H9 (cell line): ENCODE measurements at regions not wholly inside any gene's neighbourhood (a gene's known extent, or its start where the extent isn't known, plus 50 kb on each side); places are given as distances from the start of the nearest gene placed in this dataset.

Source experiments
- DNase-seq: peaks from one replicate; pipeline ENCODE4 v3.0.0-alpha.2; 2017
- H2AFZ ChIP-seq: one replicate; pipeline ENCODE4 v1.6.1; 2013; ENCODE audit warnings: mild to moderate bottlenecking, low read length, control low read depth, moderate library complexity
- H2AK5ac ChIP-seq: 2 replicates; pipeline ENCODE4 v1.6.1; 2013; ENCODE audit warnings: low read length, control low read depth, mixed read lengths; ENCODE audit not compliant: insufficient read length
- H2BK120ac ChIP-seq: one replicate; pipeline ENCODE4 v1.6.1; 2013; ENCODE audit warnings: low read depth, mild to moderate bottlenecking, low read length, control low read depth, inconsistent platforms; ENCODE audit not compliant: poor library complexity, severe bottlenecking
- H2BK12ac ChIP-seq: 2 replicates; pipeline ENCODE4 v1.6.1; 2013; ENCODE audit warnings: low read length, control low read depth, mixed read lengths, low read depth; ENCODE audit not compliant: insufficient read length
- H2BK15ac ChIP-seq: 2 replicates; pipeline ENCODE4 v1.6.1; 2013; ENCODE audit warnings: low read depth, low read length, control low read depth
- H2BK20ac ChIP-seq: one replicate; pipeline ENCODE4 v1.6.1; 2013; ENCODE audit warnings: low read depth, mild to moderate bottlenecking, low read length, control low read depth, inconsistent platforms; ENCODE audit not compliant: poor library complexity, severe bottlenecking
- H2BK5ac ChIP-seq: 2 replicates; pipeline ENCODE4 v1.6.1; 2013; ENCODE audit warnings: low read length, control low read depth, mixed read lengths; ENCODE audit not compliant: insufficient read length
- H3K14ac ChIP-seq: 2 replicates; pipeline ENCODE4 v1.6.1; 2013; ENCODE audit warnings: low read length, control low read depth; ENCODE audit not compliant: insufficient read depth
- H3K18ac ChIP-seq: 2 replicates; pipeline ENCODE4 v1.6.1; 2013; ENCODE audit warnings: low read depth, mild to moderate bottlenecking, mixed read lengths, low read length, control low read depth; ENCODE audit not compliant: insufficient read length
- H3K23ac ChIP-seq: 2 replicates; pipeline ENCODE4 v1.6.1; 2013; ENCODE audit warnings: low read length, control low read depth, mixed read lengths, low read depth; ENCODE audit not compliant: insufficient read length
- H3K23me2 ChIP-seq: 2 replicates; pipeline ENCODE4 v1.6.1; 2013; ENCODE audit warnings: low read depth, mild to moderate bottlenecking, mixed read lengths, low read length, control low read depth; ENCODE audit not compliant: insufficient read length, poor library complexity, severe bottlenecking
- H3K27ac ChIP-seq: 2 replicates; pipeline ENCODE4 v1.5.1; 2013; ENCODE audit warnings: low read length, control low read depth, mixed read lengths, low read depth; ENCODE audit not compliant: insufficient read length
- H3K27me3 ChIP-seq: 2 replicates; pipeline ENCODE4 v1.6.1; 2013; ENCODE audit warnings: low read length, control low read depth, inconsistent platforms; ENCODE audit not compliant: insufficient read depth
- H3K4ac ChIP-seq: 2 replicates; pipeline ENCODE4 v1.6.1; 2013; ENCODE audit warnings: low read depth, mild to moderate bottlenecking, control low read depth, inconsistent platforms, low read length, moderate library complexity
- H3K4me1 ChIP-seq: 2 replicates; pipeline ENCODE4 v1.6.1; 2013; ENCODE audit warnings: low read length, control low read depth, inconsistent platforms; ENCODE audit not compliant: insufficient read depth
- H3K4me2 ChIP-seq: 2 replicates; pipeline ENCODE4 v1.6.1; 2013; ENCODE audit warnings: low read length, control low read depth, mixed read lengths; ENCODE audit not compliant: insufficient read length, insufficient read depth
- H3K56ac ChIP-seq: 2 replicates; pipeline ENCODE4 v1.6.1; 2013; ENCODE audit warnings: low read depth, mild to moderate bottlenecking, mixed read lengths, low read length, control low read depth; ENCODE audit not compliant: insufficient read length
- H3K79me1 ChIP-seq: 2 replicates; pipeline ENCODE4 v1.6.1; 2013; ENCODE audit warnings: low read depth, mild to moderate bottlenecking, moderate library complexity, low read length, control low read depth, inconsistent platforms; ENCODE audit not compliant: insufficient read depth, poor library complexity, severe bottlenecking
- H3K79me2 ChIP-seq: 2 replicates; pipeline ENCODE4 v1.6.1; 2013; ENCODE audit warnings: low read length, control low read depth, inconsistent platforms; ENCODE audit not compliant: insufficient read depth
- H3K9ac ChIP-seq: 2 replicates; pipeline ENCODE4 v1.6.1; 2013; ENCODE audit warnings: low read length, control low read depth, mixed read lengths; ENCODE audit not compliant: insufficient read length; ENCODE audit errors: extremely low read depth
- H3K9me3 ChIP-seq: one replicate; pipeline ENCODE4 v1.6.1; 2013; ENCODE audit warnings: low read depth, low read length, inconsistent platforms; ENCODE audit not compliant: control insufficient read depth
- H3T11ph ChIP-seq: one replicate; pipeline ENCODE4 v1.6.1; 2013; ENCODE audit warnings: mild to moderate bottlenecking, low read length, control low read depth, inconsistent platforms
- H4K20me1 ChIP-seq: one replicate; pipeline ENCODE4 v1.6.1; 2013; ENCODE audit not compliant: control insufficient read depth, insufficient read length, insufficient read depth
- H4K5ac ChIP-seq: 2 replicates; pipeline ENCODE4 v1.6.1; 2013; ENCODE audit warnings: low read depth, mild to moderate bottlenecking, mixed read lengths, low read length, control low read depth; ENCODE audit not compliant: insufficient read length
- H4K8ac ChIP-seq: replicated peaks from 2 replicates; pipeline ENCODE4 v1.6.1; 2013; ENCODE audit warnings: low read length, control low read depth, mixed read lengths, low read depth; ENCODE audit not compliant: insufficient read length
- H4K91ac ChIP-seq: 2 replicates; pipeline ENCODE4 v1.6.1; 2013; ENCODE audit warnings: low read depth, mild to moderate bottlenecking, moderate library complexity, mixed read lengths, low read length, control low read depth; ENCODE audit not compliant: insufficient read length
- H3K27ac Mint-ChIP-seq, 3 experiments: 2 replicates in 2 of 3; 3 replicates in 1 of 3; pipeline ENCODE4 v1.8.0; 2020 to 2021; ENCODE audit warnings: mixed read lengths in 3 of 3, mild to moderate bottlenecking in 1 of 3, moderate library complexity in 1 of 3
- H3K27me3 Mint-ChIP-seq: 2 replicates; pipeline ENCODE4 v1.8.0; 2021; ENCODE audit warnings: low read depth, mild to moderate bottlenecking, moderate library complexity, mixed read lengths
- H3K36me3 Mint-ChIP-seq, 3 experiments: 2 replicates in 2 of 3; 3 replicates in 1 of 3; pipeline ENCODE4 v1.8.0; 2020 to 2021; ENCODE audit warnings: low read depth in 3 of 3, mixed read lengths in 3 of 3; ENCODE audit not compliant: insufficient read depth in 1 of 3
- H3K4me1 Mint-ChIP-seq, 2 experiments: 2 replicates each; pipeline ENCODE4 v1.8.0; 2020; ENCODE audit warnings: mixed read lengths in 2 of 2
- H3K4me3 Mint-ChIP-seq, 2 experiments: 2 replicates in 1 of 2; 3 replicates in 1 of 2; pipeline ENCODE4 v1.8.0; 2020 to 2021; ENCODE audit warnings: mild to moderate bottlenecking in 2 of 2, mixed read lengths in 2 of 2, moderate library complexity in 1 of 2
- H3K9me3 Mint-ChIP-seq, 2 experiments: 2 replicates in 1 of 2; 3 replicates in 1 of 2; pipeline ENCODE4 v1.8.0; 2020; ENCODE audit warnings: mild to moderate bottlenecking in 2 of 2, mixed read lengths in 2 of 2, moderate library complexity in 1 of 2
- WGBS: extraction: QIAGEN DNeasy Blood & Tissue Kit; methylation state at CpG from one replicate; pipeline ENCODE4 v1.1.7; 2013; ENCODE audit warnings: missing lambda C conversion rate, low lambda C conversion rate, mixed read lengths; ENCODE audit not compliant: insufficient read length; ENCODE audit errors: extremely low coverage; 5-methylcytosine and 5-hydroxymethylcytosine counted together
- TF ChIP-seq, protein P1 (sequence below): fragments of 200-600 bp; sonication (generic); conservative IDR thresholded peaks from 3 replicates; pipeline ENCODE4 v1.8.0; 2021; ENCODE audit warnings: antibody characterized with exemption, mild to moderate bottlenecking

DNA sequence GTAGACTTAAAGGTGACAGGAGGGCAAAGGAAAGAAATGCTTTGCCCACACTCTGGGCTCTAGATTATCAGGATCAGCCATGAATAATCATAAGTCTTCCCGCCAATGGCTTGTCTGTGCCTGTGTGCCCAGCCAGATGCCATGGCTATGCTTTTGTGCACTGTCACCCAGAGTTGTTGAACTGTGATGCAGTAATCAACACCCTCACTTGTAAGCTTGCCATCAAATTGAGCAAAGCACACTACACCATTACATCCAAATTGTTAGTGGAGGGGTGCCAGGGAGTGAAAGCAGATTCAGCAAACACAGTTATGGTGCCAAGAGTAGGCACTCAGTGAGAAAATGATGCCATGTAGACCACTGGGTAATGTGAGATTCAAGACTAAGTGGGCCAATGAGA, 845.3 kb upstream of the MIR17HG start:
- H2AFZ ChIP-seq = no peak overlapping the region
- H3K27me3 Mint-ChIP-seq = no peaks in the 10 kb centered on the region

More for the DNA sequence above, 845.3 kb upstream of the MIR17HG start:
- Histone ChIP-seq H2BK5ac (no peak overlapping the region), H3K4me1 (no peaks in the 10 kb centered on the region), H4K91ac (no peak overlapping the region), H3K27me3 (no peaks in the 10 kb centered on the region), H3K79me1 (no peaks in the 10 kb centered on the region), H3K18ac (no peak overlapping the region), H3K23me2 (no peaks in the 10 kb centered on the region), H3K79me2 (no peaks in the 10 kb centered on the region), H3T11ph (no peak overlapping the region), H3K56ac (no peak overlapping the region), H2BK12ac (no peak overlapping the region), H2BK15ac (no peak overlapping the region), H2AK5ac (no peak overlapping the region), H3K14ac (no peak overlapping the region), H2BK20ac (no peak overlapping the region), H3K9me3 (no peaks in the 10 kb centered on the region), H4K20me1 (no peaks in the 10 kb centered on the region), H4K5ac (no peak overlapping the region), H3K27ac (no peak overlapping the region), H3K9ac (no peak overlapping the region), H3K4ac (no peak overlapping the region), H4K8ac (no peak overlapping the region), H3K4me2 (no peak overlapping the region), H2BK120ac (no peak overlapping the region), H3K23ac (no peak overlapping the region)
- no peak for DNase-seq
- Mint-ChIP-seq H3K27ac (no peak overlapping the region), H3K36me3 (no peaks in the 10 kb centered on the region), H3K4me3 (no peak overlapping the region), H3K4me1 (no peaks in the 10 kb centered on the region; a peak in 1 of 4 replicates), H3K9me3 (no peaks in the 10 kb centered on the region)
- WGBS = no CpG with 5 or more reads among the region's 1 CpG
- TF ChIP-seq, protein P1, sequence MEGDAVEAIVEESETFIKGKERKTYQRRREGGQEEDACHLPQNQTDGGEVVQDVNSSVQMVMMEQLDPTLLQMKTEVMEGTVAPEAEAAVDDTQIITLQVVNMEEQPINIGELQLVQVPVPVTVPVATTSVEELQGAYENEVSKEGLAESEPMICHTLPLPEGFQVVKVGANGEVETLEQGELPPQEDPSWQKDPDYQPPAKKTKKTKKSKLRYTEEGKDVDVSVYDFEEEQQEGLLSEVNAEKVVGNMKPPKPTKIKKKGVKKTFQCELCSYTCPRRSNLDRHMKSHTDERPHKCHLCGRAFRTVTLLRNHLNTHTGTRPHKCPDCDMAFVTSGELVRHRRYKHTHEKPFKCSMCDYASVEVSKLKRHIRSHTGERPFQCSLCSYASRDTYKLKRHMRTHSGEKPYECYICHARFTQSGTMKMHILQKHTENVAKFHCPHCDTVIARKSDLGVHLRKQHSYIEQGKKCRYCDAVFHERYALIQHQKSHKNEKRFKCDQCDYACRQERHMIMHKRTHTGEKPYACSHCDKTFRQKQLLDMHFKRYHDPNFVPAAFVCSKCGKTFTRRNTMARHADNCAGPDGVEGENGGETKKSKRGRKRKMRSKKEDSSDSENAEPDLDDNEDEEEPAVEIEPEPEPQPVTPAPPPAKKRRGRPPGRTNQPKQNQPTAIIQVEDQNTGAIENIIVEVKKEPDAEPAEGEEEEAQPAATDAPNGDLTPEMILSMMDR = no peak
